Germinal center (tissue), 1 donor: ENCODE measurements at regions not wholly inside any gene's neighbourhood (a gene's known extent, or its start where the extent isn't known, plus 50 kb on each side); places are given as distances from the start of the nearest gene placed in this dataset.

Source experiments
- DNase-seq: peaks from one replicate; pipeline ENCODE4 v3.0.0; 2012; ENCODE audit warnings: mixed read lengths, low spot score

DNA sequence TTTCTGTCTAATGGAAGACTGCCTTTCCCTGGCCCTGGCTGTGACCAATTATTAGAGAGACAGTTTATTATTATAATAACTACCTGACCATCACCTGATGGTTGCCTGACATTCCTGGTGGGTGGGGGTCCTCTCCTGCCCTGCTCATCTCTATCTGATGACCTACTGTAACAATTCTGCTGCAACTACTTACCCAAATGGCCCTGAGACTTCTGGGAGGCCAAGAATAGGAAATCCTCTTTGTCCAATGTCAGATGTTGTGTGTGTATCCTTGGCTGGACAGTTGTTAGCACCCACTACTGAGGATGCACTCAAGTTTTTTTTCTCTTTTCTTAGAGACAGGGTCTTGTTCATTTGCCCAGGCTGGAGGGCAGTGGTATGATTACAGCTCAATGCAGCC lies 110.3 kb downstream of the DDX1 start:
- DNase-seq = no peak

DNA sequence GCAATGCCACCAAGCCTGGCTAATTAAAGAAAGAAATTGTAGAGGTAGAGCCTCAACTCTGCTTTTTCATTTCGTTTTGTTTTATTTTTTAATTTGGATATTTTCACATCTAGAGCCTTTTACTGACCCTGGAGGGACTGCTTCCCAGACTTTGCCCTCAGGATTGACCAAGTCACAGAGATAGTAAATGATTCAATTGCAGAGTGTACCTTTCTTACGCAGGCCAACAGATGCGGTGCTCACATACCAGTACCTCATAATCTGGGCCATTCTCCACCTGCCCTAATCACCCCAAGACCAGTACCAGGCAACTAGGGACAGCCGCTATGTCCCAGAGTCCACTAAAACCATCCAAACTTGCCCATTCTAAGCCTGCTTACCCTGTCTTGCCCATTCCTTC lies 110.8 kb downstream of the DDX1 start:
- no peak for DNase-seq

DNA sequence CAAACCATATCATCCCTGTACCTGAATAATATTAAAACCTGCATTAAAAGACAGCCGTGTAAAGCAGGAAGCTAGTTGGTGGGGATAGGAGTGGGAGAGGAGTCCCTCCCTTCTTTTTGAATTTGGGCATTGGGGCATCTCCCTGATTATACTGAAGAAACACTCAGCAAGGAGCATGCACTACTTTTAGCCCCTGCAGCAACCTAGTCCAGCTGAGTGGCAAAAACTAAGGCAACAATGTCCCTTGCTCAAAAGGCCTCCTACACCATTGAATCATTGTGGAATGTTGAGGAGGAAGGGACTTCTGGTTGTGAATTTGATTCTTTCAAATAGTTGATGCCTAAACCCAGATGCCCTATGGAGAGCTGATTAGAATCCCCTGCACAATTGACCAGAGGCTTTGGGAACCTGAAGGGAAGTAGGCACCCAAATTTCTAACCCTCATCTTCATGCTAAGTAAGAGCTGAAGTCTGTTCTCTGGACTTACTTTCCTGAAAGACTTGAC lies 111.7 kb downstream of the DDX1 start:
- no peak for DNase-seq

DNA sequence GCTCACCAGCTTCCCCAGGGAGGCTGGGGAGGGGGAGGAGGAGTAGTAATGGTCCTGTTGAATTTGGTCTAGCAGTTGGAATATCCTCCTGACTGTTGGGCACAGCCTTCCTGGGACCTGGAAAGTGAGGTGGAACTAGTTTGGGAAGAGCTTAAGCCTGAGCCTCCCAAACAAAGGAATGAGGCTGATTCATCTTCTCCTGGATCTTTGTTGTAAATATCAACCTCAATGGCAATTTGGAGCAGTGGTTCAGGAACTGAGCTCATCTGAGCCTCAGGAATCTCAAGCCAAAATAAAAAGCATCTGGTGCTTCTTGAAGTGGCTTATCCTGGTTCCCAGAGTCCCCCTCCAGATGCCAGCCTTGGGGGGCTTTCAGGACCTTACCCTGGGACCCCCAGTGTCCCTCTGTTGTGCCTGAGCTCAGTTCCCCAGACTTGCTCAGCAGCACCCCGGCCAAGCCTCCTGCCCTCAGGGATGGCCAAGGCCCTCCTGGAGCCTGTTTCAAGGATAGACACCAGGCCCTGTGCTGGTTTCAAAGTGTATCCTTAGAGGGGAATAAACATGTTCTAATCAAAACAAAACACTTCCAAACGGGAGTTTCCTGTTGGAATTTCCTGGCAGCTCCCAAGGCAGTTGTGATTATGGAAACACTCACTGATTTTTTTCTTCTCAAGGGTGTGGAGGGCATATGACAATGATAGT lies 112.6 kb downstream of the DDX1 start:
- no peak for DNase-seq

DNA sequence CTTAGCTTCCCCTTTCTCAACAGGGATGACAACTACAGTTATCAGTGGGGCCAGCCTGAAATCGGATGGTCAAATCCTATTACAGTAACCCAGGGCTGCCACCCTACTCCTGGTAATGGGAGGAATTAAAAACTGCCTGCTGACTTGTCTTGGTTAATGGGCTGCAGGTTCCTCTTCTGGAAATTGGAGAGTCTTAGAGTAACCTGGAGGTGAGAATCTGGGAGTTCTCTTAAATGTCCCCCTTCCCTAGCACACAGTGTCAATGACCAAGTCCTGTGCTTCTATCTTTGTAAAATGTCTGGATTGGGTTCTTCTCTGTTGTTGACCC lies 113.1 kb downstream of the DDX1 start:
- DNase-seq = no peak

DNA sequence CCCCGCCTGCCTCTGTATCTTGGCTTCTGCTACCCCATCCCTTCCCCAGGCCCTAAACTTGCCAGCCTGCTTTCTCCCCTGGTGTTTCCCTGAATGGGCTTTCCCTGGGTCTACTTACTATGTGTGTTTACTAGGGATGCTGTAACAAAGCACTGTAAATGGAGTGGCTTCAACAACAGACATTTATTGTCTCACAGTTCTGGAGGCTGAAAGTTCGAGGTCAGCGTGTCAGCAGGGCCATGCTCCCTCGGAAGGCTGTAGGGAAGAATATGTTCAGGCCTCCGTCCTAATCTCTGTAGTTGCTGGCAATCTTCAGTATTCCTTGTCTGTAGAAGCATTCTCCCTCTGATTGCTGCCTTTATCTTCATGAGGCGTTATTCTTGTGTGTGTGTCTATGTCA lies 113.6 kb downstream of the DDX1 start:
- no peak for DNase-seq

DNA sequence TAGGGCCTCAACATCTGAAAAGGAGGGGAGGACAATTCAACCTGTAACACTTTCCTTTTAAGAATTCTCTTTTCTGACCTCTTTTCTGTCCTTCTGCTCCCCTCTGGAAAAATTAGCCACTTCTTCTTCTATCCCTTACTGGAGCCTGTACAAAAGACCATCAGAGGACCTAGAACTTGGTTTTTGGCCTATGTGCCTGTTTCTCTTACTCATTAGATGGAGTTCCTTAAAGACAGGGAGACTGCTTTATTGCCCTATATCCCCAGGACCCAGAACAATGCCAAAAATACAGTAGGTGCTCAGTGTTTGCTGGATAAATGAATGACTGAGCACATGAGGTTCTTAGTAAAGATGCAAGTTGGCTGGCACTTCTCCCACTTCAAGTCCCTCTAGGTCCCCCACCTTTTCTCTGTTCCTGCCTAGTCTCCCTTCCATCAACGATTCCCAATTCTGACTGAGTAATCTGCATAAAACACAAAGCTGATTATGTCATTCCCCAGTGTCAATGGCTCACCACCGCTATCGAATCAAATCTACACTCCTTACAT lies 114.2 kb downstream of the DDX1 start:
- no peak for DNase-seq

DNA sequence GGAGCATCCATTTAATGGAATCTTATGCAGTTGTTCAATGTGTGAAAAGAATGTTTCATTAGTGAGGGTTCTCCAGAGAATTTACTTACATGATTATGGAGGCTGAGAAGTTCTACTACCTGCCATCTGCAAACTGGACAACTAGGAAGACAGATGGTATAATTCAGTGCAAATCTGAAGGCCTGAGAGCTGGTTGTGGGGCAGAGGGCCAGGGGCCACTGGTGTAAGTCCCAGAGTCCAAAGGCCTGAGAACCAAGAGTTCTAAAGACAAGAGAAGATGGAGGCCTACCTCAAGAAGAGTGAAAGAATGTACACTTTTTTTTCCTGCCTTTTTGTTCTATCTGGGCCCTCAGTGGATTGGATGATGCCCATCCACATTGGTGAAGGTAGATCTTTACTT lies 114.8 kb downstream of the DDX1 start:
- no peak for DNase-seq

DNA sequence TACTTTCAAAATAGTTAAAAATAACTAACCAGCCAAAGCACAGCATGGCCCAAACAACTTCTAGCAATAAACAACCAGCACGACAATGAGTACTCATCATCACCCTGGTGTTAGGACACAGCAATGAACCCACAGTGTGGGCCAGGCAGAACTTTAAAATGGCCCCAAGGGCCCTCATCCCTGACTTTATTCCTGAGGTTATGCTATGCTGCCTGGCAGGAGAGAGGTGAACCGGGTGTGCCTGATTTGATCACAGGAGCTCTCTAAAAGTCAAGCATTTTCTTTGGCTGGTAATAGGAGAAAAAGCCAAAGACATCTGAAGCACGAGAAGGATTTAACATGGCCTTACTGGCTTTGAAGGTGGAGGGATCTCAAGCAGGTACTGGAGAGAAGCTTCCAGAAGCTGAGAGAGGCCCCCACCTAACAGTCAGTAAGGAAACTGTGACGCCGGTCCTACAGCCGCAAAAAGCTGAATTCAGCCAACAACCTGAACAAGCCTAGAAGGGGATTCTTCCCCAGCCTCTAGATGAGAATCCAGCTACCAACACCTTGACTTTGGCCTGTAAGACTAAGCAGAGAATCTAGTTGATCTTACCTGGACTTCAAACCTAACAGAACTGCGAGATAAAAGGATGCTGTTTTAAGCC lies 115.4 kb downstream of the DDX1 start:
- no peak for DNase-seq

DNA sequence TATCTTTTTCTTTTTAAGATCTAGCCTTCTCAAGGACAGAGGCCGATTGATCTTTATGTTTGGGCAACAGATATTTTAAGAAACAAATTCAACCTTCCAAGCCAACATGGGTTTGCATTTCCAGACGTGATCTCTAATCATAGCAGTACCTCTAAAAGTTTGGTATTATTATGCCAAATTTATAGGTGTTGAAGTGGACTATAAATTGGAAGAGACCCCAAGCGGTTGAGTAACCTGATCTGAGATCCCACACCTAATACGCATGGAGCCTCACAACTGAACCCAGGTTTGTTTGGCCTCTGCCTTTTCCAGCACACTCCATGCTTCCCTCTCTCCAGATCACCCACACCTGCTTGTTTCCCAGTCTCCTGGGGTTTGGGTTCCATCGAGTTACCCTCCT lies 116.5 kb downstream of the DDX1 start:
- no peak for DNase-seq

DNA sequence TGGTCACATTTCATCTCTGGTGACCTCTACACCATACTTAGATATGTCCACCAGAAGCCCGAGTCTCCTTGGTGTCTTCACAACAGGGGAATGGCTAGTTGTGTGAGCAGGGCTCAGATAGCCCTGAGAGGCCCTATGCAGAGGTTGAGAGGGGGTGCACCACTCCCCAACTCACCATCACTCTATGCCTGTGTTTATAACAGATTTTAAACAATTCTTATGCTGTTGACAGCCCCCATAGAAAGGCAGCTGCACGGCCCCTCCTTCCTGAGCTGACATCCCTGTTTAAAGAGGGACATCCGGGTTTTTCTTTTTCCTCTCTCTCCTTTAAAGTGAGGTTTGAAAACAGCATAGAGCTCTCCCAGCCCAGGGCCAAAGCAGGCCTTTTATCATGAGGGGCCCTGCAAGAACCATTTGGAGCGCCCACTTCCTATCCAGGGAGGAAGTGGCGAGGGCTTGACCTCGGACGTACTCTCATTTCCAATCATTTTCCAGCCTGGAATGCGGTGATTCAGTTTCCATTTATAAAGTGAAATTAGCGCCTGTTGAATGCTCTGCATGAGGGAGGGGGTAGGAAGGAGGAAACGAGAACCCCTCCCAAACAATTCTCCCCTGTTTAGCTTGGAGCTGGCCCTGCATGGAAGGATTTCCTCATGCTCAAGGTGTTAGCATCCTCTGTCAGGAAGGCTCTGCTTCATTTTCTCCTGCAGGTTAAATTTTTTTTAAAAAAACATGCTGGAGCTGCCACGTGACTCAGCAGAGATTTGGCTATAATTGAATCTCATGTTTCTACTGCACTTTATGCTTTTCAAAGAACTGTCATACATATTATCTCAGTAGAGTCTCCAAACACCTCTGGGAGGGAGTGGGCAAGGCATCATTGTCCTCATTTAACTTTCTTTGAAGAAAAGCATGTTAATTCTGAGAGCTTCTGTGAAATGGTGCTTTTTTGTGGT lies 117.5 kb downstream of the DDX1 start:
- DNase-seq = no peak

DNA sequence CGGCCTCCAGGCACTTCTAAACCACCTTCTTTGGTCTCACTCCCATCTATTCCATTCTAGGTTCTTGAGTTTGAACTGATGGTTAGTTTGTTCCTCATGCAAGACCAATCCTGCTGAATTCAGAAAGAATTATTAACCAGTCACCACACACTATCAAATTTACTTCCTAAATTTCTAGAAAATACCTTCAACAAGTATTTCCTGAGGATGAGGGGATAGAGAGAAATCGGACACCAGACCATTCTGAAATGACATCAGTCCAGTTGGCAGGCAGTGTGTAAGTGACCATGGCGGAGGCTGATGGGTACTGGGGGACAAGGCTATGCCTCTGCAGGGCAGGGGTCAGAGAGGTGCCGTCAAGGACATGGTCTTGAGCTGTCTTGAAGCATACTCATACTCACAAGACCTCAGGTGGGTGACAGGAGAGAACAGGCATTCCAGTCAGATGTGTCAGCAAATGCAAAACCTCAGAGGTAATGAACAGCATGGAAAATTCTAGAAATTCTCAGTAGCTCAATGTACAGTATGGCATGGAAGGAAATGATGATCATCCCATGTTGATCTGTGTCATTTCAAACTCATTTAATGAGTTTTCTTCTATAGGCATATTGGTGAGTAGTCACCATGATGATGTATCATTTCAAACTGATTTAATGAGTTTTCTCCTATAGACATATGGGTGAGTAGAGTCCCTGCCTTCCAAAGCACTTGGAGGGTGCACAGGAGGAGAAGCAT lies 119.6 kb downstream of the DDX1 start:
- no peak for DNase-seq

DNA sequence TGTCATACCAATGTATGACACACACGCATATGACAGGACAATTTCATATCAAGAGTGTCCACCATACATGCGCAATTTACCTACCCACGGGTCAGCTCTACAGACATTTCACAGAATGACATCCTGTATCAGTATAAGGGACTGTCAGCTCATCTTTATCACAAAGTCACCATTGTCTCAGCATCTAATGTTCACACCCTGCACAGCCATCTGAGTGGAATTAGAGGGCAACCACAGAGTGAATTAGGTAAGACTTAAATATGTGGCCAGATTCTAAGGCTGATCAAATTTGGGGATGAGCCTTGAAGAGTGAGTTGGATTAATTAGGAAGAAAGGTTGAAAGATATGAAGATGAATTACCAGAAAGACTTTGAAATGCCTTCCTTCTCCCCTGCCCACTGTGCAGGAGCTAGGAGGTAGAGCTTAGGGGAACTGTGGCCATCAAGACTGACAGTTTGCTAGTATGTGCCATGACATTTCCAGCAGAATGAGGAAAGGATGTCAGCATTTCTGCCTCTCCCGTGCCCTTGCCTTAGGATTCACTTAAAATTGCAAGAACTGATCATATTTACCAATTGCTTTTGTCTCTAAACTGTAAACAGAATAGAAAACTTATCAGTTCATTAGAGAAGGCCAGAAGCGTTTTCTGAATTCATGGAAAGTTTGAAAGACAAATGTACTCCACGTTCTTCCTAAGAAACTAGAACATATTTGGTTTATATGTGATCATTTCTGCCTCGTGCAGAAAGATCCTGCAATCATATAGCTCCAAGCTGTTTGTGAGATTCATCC lies 121.1 kb downstream of the DDX1 start:
- DNase-seq = no peak

DNA sequence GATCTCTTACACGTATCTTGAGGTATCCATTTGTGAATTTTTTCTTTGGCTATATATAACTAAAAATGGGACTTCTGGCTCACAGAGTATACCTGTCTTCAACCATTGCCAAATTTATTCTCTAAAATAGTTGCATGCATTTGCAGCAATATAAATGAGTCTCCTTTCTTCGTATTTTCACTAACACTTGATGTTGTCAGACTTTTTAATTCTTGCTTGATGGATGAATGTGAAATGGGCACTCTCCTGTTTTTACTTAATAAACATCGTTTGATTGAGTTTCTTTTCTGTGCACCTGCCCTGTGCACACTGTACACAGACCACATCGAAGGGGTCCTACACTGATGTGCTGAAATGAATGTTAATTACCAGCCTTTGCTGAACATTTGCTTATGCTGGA lies 121.8 kb downstream of the DDX1 start:
- DNase-seq = no peak

DNA sequence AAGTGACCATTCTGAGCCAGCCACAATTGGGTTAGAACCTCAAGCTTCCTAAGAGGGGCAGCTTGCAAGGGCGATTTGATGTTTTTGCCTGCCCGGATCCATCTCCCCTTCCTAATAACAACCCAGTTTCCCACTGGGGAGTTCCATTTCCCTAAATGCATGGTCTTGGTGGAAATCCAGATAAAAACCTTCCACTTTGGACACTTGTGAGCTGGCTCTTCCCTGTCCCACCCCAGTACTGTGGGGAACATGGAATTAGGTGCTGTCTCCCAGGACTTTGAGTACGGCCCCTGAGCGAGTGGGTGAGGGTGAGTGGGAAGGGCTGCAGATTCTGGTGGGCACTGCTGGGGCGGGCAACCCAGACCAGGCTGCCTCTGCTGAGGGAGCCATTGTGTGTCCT lies 122.3 kb downstream of the DDX1 start:
- DNase-seq = no peak

DNA sequence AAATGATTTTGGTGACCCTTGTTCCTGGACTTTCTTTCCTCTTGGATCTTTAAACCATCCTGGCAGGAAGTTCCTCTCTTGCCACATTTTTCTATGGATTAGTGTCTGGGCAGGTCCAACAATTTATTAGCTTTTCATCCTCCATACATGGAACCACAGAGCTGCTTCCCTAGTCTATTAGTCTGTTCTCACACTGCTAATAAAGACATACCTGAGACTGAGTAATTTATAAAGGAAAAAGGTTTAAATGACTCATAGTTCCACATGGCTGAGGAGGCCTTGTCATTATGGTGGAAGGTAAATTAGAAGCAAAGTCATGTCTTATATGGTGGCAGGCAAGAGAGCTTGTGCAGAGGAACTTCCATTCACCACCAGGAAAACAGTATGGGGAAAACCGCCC lies 122.9 kb downstream of the DDX1 start:
- no peak for DNase-seq

DNA sequence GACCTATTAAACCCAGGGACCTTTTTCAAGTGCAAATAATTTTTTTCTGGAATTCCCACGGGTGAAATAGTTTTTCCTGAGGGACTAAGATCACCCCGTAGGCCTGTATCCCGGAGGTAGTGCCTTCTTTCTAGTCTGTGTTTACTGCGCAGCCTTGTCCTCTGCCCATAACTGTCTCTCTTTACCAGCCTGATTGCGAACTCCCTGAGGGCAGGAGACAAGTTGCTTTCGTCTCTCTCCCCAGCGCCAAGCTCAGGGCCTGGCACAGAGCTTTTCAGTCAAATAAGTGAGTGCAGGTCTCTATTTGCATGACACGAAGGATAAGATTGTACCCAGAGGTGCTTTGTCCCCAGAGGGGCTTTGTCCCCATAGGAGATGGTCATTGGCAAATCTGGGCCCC lies 123.9 kb downstream of the DDX1 start:
- DNase-seq = no peak

DNA sequence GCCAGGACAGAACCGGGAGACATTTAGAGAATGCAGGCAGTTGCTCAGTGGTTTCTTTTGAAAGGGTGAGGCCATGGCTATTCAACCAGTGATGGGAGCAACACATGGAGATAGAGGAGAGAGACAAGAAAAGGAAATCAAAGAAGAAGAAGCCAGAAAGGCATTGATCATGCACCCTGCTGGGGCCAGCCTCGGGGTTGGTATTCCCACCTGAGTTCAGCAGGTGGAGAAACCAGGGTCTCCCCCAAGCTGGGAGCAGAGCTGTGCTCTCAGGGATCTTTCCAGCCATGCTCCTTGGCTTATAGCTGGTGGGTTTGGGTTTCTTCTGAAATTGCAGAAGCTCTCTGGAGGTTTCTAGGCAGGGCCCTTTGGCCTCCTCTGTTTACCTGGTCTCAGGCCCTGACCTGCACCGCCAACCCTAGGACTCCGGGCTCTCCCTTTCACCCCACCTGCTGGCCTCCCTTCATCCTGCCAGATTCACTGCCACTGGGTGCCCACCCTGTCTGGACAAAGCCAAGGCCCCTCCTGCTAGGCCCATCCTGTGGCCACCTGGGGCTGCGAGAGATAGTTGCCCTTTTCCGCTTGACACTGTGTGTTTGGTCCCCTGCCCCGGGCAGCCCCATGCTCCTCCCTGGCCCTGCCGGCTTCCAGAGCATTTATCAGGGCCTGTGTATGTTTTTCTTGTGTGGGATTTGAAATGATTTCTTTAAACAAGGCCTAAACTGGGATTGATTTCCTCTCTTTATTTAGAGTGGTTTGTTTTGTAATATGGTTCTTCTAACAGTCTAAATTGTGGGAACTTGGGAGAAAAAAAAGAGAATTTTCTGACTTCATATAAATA lies 126.7 kb downstream of the DDX1 start:
- DNase-seq = no peak

DNA sequence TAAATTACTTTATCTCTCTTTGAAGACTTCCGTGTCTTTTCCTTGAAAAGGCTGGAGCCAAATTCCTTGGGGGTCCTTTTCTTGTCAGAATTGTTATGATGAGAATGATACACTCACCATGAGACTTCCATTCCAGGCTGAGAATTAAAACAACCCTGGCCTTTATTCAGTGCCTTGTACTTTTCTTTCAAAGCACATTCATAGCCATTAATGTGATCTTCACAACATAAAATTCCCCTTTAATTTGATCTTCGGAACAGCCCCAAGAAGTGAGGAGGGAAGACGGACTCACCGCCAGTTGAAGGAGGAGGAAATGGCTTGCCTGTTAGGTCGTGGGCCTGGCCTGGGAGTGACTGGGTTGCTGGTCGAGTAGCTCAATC lies 127.3 kb downstream of the DDX1 start:
- DNase-seq = no peak
